ENCODE measurements at regions not wholly inside any gene's neighbourhood (a gene's known extent, or its start where the extent isn't known, plus 50 kb on each side); places are given as distances from the start of the nearest gene placed in this dataset.
A peak's percentile ranks its signal among the peaks of the same experiment; 100 is the strongest.
"Not testable (repeated sequence)": the region's sequence is repeated elsewhere in the genome, so short reads cannot be mapped to it uniquely, and the experiment has no call there.

DNA sequence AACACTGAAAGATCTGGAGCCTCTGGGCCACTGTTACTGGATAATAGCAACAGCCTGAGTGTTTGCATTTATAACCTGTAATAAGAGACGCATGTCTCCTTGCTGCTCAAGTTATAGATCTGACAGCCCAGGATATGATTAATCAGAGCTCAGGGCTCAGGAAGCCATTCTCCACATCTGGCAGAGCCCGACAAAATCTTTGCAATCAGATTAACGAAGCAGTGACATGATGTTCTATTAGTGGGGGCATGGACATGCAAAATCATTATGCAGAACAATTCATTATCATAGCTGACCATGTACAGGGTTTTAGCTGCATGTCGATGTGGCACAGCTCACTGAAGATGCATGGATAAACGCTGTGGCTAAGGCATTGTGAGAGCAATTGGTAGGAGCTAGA lies 730.3 kb downstream of the ZNF385D start:
- DNase-seq (ENCODE audit: low spot score), result no peak

DNA sequence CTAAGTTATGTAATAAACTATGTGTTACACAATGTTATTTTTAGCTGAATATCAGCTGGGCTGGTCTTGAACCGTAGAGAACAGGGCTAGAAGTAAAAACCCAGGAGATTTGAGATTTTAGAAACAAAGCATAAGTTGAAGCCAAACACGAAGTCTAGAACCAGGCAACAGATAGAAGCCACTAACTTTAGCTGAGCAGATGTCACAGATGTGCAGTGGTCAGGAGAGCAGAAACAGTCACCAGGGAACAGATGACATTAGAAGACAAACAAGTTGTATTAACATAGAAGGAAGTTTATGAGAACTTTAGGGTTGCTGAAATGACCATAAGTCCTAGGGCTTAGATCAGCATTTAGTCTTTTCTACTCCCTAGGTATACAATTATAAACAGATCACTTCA lies 731.0 kb downstream of the ZNF385D start:
- no peak for DNase-seq (ENCODE audit: low spot score)

DNA sequence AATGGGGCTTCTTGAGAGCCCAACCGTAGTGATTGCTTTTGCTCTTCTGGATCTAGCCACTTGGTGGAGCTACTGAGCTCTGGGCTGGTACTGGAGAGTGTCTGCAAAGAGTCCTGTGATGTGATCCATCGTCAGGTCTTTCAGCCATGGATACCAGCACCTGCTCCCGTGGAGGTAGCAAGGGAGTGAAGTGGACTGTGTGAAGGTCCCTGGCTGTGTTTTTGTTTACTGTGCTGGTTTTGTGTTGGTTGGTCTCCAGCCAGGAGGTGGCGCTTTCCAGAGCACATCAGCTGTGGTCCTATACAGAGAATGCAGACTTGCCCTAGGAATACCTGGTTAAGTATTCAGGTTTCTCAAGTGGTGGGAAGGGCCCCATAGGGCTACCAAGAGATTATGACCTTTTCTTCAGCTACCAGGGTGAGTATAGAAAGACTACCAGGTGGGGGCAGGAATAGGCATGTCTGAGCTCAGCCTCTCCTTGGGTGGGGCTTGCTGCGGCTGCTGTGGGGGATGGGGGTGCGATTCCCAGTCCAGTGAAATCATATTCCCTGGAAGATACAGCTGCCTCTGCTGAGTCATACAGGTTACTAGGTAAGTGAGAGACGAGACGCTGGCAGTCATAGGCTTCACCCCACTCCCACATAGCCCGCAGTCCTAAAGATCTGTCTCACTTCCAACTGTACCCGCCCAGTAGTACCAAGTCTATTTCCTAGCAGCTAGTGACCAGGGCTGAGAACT lies 733.7 kb downstream of the ZNF385D start:
- DNase-seq (ENCODE audit: low spot score), result peak; percentile 15

DNA sequence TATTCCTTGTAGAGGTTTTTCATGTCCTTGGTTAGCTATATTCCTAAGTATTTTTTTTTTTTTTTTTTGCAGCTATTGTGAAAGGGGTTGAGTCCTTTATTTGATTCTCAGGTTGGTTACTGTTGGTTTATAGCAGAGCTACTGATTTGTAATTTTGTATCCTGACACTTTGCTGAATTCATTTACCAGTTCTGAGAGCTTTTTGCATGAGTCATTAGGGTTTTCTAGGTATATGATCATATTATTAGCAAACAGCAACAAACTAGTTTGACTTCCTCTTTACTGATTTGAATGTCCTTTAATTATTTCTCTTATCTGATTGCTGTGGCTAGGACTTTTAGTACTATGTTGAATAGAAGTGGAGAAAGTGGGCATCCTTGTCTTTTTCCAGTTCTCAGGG lies 737.4 kb downstream of the ZNF385D start:
- no peak for DNase-seq (ENCODE audit: low spot score)

DNA sequence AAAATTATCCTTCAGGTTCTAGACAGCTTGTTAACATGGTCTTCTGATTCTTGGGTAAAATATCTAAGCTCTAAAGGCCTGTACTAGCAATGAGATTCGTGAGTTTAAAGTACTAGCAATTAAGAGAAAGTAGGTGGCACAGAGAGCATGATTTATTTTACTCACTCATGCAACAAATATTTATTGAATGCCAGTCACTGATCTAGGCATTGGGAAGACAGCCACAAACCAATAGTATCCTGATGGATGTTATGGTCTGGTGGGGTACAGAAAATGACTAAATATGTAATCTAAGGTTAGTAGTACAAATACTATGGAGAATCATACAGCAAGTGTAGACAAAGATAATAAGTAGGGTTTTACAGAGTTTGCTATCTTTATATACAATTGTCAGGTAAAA lies 751.3 kb downstream of the ZNF385D start:
- DNase-seq (ENCODE audit: low spot score), result no peak

DNA sequence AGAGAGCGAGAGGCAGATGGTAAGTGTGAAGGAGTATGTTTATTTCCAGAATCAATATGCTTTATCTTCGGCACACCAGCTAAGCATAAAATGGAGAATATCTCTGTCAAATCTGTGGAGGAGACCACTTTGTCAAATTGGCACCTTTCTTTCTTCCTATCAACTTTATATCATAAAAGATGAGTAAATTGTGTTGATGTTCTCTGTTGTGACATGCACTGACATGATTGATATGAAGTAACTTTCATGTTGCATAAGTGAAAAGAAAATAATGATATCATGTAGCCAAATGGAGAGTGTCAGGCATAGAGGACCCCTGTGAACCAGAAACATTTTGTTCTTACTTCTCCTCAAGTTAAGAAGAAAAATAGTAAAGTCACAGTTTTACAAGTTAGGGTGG lies 753.8 kb downstream of the ZNF385D start:
- no peak for DNase-seq (ENCODE audit: low spot score)

DNA sequence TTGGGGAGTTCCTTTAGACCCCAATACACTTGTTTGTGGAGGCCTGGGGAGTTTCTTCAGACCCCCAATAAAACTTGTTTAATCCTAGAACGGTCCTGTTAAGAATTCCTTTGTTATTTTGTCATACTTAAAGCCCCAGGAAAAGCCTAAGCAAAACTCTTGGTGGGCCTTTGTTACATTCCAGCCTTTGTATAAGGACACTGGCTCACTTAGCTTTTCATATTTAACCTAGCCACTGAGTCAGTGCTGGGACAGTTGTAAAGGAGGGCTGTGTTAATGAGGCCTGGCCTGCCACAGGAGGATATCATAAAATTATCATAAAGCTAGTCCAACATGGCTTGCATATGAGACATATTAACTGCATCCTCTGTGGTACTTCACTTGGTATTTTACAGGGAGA lies 760.1 kb downstream of the ZNF385D start:
- no peak for DNase-seq (ENCODE audit: low spot score)

DNA sequence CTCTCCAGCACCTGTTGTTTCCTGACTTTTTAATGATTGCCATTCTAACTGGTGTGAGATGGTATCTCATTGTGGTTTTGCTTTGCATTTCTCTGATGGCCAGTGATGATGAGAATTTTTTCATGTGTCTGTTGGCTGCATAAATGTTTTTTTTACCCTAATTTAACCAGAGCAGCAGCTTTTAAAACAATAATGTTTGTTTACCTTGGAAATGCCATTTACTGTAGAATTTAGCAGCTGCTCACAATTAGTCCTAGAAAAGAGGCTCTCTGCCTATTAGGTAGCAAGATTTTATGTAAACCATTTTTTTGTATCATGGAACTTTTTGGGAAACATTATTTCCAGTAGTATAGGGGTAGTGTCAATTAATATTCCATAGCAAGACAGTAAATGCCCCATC lies 761.4 kb downstream of the ZNF385D start:
- not testable (repeated sequence) for DNase-seq (ENCODE audit: low spot score)

DNA sequence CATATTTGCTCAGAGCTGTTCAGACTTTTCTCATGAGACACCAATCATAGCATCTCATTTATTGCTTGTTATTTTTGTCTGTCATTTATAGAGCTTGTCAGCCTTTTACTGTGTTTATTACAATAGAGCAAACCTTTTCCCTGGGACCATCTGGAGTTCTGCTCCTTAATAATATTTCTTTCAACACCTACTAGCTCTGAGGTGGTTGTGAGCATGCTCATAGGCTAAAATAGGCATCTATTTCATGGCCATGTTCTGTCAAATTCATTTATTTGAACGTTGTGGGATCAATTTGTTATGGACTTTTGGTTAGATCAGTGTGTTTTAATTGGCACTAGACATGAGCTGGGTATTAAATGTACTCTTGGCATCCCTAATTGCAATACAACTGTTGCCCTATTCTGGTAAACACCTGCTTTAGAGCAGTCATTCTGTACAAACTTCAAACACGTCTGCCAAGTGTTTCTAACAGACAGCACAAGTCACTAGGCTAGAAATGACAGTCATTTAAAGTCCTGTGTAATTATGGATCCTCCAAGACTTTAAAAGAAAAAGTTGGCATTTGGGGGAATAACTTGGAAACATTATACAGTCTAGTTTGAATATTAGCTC lies 766.3 kb downstream of the ZNF385D start:
- DNase-seq (ENCODE audit: low spot score), result no peak

DNA sequence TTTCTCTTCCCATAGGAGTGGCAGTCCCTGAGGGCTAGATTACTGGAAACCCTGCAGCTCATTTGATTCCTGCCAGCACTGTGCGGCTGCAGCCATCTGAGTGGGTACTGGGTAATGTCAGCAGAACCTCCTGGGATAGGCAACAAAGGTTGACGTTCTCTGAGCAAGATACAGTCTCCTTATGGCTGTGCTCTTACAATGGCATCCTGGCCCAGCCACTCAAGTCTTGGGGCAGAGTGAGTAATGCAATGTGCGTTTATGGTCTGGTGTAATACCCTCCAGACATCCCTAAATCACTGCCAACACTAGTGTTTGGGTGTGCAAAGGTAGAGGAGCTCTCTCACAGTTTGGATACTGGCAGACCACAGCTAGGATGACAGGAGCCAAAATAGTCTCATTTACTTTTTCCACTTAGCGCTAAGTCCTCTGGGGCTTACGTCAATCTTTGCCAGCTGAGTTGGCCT lies 775.8 kb downstream of the ZNF385D start:
- DNase-seq (ENCODE audit: low spot score), result no peak

DNA sequence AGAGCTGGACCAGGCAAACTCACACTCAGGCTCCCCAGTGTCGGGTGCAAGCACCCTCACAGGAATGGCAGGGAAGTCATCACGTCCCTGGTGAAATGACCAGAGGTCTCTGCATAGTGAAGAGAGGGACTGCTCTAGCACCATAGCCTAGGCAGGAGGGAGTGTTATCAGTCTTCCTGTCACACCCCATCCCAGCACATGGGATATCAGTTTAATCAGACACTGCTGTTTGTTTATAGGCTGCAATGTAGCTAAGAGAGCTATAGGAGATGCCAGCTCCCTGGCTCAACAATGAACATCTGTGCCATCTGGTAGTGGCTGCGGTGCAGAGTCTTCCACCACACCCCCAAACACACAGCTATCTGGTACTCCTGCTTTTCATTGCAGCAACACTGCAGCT lies 776.6 kb downstream of the ZNF385D start:
- DNase-seq (ENCODE audit: low spot score), result no peak

DNA sequence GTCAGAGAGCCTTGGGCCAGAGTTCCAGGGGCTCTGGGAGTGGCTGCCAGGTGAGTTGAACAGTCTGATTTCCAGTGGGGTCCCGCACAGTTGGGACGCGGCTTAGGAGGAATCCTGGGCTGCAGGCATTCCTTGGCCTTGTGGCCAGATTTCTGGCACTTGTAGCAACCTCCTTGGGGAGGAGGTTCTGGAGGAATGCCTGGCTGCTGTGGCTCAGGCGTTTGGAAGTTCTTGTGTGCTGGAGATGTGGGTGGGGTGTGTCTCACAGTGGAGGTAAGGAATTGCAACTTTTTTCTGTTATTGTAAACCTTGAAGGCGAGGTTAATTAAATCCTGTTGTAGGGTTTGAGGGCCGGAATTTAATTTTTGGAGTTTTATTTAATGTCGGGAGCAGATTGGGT lies 780.2 kb downstream of the ZNF385D start:
- not testable (repeated sequence) for DNase-seq (ENCODE audit: low spot score)

DNA sequence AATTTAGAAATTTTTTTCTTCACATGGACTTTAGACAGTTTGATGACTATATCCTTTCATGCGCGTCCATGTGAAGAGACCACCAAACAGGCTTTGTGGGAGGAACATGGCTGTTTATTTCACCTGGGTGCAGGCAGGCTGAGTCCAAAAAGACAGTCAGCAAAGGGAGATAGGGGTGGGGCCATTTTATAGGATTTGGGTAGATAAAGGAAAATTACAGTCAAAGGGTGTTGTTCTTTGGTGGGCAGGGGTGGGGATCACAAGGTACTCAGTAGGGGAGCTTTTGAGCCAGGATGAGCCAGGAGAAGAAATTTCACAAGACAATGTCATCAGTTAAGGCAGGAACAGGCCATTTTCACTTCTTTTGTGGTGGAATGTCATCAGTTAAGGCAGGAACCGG lies 781.5 kb upstream of the SGO1 start:
- DNase-seq (ENCODE audit: low spot score), result not testable (repeated sequence)

DNA sequence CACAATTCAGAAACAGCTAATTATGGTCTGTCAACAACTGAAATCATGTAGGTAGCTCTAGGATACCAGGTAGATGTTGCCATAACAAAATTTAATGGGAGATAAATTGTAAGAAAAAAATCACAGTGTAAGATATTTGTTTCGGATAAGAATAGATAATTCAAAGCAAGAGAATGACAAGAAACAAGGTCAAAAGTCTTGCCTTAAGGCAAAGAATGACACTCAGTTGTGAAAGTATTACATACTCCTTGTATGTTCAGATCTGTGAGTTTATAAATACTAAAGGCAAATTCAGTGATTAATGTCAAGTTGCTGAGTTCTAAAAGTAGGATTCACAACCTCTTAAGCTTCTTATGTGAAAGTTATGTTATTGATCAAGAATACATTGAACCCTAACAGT lies 772.2 kb upstream of the SGO1 start:
- no peak for DNase-seq (ENCODE audit: low spot score)

DNA sequence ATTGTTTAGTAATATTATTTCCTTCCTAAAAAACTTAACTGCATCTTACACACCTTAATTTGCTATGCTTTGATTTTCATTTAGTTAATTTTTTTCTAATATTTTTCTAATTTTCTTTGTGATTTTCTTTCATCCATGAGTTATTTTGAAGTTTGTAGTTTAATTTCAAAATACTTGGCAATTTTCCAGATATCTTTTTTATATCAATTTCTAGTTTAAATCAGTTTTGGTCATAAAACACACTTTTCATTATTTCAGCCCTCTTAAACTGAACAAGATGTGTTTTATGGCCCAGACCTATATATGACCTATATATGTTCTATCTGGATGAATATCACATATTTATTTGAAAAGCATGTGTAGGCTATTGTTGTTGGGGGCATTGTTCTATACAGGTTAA lies 759.9 kb upstream of the SGO1 start:
- no peak for DNase-seq (ENCODE audit: low spot score)

DNA sequence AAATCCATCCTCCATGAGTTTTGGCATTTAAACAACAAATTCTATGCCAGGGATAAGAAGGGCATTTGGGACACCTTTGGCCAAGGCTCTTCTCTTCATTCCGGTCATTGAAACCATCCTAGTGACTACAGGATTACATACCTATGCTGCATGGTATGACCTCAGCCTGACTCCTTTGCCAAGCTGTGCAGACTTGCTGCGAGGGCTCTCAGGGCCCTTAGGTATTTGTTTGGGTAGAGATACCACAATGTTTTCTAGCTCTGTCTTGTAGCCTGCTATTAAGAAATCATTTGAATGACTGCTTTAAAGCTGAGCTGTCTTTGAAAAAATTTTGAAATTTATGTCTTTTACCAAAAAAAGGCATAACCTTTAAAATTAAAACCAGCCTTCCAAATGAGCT lies 749.8 kb upstream of the SGO1 start:
- no peak for DNase-seq (ENCODE audit: low spot score)

DNA sequence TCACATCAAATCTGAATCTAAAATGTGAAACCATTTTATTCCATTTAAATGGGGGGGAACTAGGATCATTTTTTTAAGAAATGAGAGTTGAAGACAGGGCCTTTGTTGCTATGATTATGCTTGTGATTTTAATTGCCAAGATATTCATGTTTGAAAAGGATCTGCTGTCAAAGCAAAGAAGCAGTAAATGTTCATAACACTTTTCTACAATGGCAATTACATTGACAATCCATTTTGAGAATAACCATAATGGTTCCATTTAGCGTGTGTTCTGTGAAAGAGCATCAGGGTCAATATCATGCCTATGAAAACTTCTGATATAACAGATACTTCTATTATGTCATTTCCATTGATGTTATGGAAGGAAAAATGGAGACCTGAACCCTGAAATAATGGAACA lies 745.8 kb upstream of the SGO1 start:
- DNase-seq (ENCODE audit: low spot score), result no peak

DNA sequence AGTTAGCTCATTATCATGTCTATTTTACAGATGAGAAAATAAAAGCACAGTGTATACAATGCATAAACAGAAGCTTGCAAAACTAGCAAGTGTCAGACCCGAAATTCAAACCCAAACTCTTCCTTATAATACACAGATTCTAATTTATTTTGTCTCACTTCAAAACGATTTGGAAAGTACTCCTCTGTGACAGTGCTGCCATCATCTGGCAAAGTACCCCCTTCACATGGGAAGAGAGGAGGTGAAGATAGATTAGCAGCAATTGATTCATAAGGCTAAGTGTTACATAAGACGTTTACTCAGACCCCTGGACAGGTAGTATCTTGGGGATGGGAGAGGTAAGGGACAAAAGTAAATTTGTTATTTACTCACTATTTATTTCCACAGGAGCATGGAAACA lies 744.0 kb upstream of the SGO1 start:
- DNase-seq (ENCODE audit: low spot score), result peak; percentile 34

DNA sequence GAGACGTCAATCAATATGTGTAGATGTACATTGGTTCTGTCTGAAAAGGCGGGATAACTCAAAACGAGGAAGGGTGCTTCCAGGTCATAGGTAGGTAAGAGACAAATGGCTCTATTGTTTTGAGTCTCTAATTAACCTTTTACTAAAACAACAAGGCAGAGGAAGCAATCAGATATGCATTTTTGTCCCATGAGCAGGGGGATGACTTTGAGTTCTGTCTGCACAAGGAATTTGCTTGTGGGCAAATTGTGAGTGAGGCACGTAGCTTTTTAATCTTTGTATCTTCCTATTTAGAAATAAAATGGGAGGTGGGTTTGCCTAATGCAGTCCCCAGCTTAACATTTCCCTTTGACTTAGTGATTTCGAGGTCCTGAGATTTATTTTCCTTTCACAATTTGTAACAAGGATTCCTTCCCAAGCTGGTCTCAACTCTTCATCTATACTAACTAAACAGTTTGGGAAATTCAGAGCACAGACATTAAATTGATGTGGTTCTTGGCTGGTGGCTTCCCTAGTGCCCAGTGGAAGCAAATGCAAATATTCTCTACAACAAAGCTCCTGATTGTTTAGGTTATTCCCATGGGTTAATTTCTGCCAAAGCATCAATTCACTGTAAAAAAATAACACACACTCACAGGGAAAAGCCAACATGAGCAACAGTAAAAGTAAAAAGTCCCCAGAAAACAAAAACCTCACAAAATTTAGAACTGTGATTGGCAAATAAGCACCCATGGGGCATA lies 738.8 kb upstream of the SGO1 start:
- no peak for DNase-seq (ENCODE audit: low spot score)

DNA sequence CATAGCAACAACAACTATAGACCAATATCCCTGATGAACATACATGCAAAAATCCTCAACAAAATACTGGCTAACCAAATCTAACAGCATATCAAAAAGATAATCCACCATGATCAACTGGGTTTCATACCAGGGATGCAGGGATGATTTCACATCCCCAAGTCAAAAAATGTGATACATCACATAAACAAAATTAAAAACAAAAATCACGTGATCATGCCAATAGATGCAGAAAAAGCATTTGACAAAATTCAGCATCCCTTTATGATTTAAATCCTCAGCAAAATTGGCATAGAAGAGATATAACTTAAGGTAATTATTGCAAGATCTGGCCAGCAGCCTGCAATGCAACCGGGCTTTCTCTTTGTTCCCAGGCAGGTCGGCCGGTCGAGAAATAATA lies 735.1 kb upstream of the SGO1 start:
- not testable (repeated sequence) for DNase-seq (ENCODE audit: low spot score)

DNA sequence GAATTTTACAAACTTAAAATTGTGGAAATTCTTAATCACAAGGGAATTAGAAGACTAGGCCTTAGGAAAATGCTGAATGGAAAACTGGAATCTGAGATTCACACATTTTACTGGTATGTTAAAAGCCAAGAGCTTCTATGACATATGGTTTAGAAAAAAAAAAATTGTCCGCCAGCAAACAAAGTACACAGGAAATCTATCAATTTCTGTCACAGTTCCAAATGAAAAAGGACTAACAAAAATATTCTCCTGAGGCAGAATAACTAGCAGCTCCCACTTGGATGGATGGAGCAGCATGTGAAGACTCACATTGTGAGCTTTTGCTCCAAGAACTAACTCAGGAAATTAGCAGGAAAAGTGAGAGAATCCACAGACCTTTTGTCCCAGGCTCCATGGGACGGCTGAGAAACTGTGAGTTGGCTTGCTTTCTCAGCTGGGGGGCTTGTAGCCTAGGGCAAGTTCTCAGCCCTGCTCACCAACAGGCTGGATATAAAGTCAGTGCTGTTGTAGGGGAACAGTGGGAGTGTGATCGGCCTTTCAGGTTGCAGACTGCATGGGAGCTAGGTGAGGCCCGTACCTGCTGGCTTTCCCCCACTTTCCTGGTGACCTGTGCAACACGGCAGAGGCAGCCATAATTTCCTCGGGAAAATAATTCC lies 731.1 kb upstream of the SGO1 start:
- DNase-seq (ENCODE audit: low spot score), result no peak

DNA sequence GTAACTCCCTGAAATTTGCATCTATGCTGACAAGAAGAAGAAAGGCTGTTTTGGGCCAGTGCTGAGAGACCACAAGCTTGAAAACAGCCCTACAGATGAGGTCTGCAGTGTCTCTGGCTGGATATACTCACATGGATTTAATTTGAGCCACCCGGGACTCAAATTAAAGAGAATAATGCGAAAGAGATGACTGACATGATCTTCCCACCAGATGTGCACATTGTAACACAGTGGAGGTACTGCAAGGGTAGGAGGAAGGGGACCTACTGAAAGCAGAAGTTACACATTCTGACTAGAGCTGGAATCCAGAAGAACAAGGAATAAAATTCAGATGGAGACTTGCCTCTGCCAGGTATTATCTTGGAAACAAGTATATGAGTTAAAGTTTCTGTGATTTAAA lies 728.3 kb upstream of the SGO1 start:
- DNase-seq (ENCODE audit: low spot score), result no peak

DNA sequence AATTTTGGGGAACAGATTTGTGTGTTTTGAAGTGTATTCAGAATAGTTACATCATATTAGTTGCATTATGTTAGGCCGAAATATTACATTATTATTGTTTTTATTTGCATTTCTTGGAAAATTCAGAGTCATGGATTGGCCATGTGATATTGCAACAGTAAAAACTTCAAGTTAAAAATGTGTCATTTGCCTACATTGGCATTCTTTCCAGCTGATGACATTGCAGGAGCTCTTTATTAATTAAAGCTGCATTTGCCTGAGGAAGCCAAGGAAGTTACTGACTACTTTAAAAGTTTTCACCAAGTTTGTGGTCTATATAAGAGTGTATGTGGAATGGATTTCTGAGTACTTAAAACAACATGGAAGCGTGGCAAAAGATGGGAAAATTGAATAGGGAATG lies 726.4 kb upstream of the SGO1 start:
- no peak for DNase-seq (ENCODE audit: low spot score)
